CD4-positive, alpha-beta T cell treated with Interleukin-10 for 1 hour (primary cell): ENCODE measurements at regions not wholly inside any gene's neighbourhood (a gene's known extent, or its start where the extent isn't known, plus 50 kb on each side); places are given as distances from the start of the nearest gene placed in this dataset.

Source experiments
- DNase-seq: peaks from one replicate; pipeline ENCODE4 v3.0.0-alpha.2; 2020

DNA sequence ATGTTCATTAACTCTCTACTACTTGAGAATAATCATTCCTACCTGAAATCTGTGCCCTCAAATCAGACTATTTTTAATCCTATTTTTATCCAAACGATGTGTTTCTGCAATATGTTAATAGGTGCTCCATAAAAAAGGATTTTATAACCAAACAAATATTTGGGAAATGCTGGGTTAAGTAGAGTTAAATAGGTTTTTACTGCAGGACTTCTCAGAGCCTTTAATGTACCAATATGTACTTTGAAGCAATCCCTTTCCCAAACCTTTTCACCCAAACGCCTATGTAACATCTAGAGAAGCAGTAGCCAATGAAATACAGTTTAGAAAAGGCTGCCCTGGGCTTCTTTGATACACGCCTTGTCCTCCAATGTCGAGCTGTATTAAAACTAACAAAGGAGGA, 182.5 kb downstream of the SP3 start:
- no peak for DNase-seq

DNA sequence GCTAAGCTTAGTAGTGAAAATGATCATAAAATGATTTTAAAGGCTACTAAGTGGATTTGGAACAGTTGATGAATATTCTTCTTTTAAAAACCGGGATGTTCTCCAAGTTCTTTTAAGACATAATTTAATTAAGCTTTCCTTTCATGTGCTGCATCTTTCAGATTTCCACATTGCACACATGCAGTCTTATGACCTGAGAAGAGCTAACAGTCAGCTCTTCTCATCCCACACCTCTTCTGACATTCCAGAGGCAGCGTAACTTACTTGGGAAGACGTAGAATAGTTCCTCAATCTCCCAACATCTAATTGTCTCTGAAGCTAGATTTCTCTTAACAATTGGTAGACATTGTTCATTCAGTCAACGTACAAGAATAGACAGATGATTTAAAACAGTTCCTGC, 181.8 kb downstream of the SP3 start:
- DNase-seq: no peak

- DNase-seq: no peak
These were observed 179.4 kb downstream of the SP3 start for GRCh38 chr2:173785813-173786212.

- no peak for DNase-seq
These were observed 173.7 kb downstream of the SP3 start for GRCh38 chr2:173791502-173791901.

DNA sequence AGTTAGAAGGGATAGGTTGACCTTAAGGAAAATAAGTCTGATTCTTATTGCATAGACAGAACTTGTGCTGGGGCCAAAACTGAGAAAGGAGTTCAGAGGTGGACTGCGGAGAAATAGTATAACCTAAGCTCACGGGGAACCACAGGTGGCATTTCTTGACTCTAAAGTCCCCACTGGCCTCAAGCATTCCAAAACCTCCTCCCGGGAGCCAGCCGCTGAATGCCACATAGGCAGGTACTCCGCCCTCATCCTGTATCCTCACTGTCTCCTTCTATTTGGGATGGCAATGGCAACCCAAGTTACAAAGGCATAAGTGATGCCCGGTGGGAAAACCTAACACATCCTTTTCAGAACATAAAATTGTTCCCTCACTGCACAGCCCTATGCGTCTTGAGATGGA, 173.0 kb downstream of the SP3 start:
- DNase-seq: no peak

GRCh38 chr2:173792741-173793140, 172.4 kb downstream of the SP3 start:
- no peak for DNase-seq

GRCh38 chr2:173793709-173794565, 171.2 kb downstream of the SP3 start:
- DNase-seq: no peak

GRCh38 chr2:173797586-173798263, 167.4 kb downstream of the SP3 start:
- DNase-seq: no peak

DNA sequence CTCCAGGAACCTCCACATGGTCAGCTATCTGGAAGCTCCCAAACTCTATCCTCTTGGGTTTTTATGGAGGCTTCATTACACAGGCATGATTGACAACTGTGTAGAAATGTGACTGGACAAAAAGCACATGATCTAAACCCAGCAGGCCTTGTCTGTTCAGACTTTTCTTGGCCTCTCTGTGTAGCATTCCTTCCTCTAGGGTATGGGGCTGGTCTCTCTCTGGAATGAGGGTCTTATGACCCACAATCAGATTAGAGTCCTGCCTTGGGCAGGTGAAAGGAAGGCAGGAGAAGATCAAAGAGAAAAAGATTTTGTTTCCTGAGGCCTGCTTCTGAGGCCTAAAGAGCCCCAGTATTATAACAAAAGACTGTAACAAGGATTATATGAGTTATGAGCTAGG, 162.7 kb downstream of the SP3 start:
- DNase-seq: no peak

GRCh38 chr2:173803449-173803848, 161.7 kb downstream of the SP3 start:
- DNase-seq: no peak

GRCh38 chr2:173806761-173807160, 158.4 kb downstream of the SP3 start:
- DNase-seq: no peak

GRCh38 chr2:173808718-173809117, 156.5 kb downstream of the SP3 start:
- no peak for DNase-seq

DNA sequence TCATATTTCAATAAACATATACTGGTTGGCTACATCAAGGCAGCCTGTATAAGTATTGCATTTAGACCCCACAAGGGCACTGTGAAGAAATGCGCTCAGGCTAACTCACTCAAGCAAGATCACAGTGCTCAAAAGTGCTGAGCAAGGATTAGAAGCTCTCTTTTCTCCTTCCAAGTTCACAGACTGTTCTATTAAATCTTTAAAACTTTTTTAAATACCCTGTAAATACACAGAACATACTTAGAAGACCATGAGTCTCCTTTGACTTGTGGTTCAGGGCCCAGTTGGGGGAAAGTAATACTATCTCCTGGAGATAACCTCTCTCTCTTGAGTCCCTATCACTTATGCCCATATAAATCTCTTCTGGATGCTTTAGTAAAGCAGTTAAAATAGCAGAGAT, 152.9 kb downstream of the SP3 start:
- DNase-seq: no peak

GRCh38 chr2:173814306-173814705, 150.9 kb downstream of the SP3 start:
- DNase-seq: no peak

DNA sequence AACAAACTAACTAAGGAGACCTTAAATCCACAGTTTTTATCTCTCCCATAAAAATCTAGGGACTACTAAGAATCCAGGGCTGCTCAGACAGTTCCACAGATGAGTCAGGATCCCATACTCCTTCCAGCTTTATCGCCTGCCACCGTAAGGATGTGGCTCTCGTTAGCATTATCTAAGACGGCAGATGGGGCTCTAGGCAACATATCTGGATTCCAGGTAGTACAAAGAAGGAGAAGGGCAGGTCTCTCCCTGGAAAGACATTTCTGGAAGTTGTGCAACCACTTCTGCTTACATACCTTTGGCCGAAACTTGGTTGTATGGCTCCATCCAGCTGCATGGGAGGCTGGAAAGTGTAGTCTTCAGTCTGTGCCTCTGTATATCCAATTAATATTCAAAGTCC, 149.4 kb downstream of the SP3 start:
- DNase-seq: no peak

GRCh38 chr2:173817582-173817981, 147.6 kb downstream of the SP3 start:
- DNase-seq: no peak

GRCh38 chr2:173818285-173818684, 146.9 kb downstream of the SP3 start:
- no peak for DNase-seq

GRCh38 chr2:173819852-173820251, 145.3 kb downstream of the SP3 start:
- DNase-seq: no peak

GRCh38 chr2:173821451-173821850, 143.7 kb downstream of the SP3 start:
- DNase-seq: no peak

GRCh38 chr2:173822889-173823542, 142.2 kb downstream of the SP3 start:
- no peak for DNase-seq

GRCh38 chr2:173823543-173823939, 141.6 kb downstream of the SP3 start:
- DNase-seq: no peak

DNA sequence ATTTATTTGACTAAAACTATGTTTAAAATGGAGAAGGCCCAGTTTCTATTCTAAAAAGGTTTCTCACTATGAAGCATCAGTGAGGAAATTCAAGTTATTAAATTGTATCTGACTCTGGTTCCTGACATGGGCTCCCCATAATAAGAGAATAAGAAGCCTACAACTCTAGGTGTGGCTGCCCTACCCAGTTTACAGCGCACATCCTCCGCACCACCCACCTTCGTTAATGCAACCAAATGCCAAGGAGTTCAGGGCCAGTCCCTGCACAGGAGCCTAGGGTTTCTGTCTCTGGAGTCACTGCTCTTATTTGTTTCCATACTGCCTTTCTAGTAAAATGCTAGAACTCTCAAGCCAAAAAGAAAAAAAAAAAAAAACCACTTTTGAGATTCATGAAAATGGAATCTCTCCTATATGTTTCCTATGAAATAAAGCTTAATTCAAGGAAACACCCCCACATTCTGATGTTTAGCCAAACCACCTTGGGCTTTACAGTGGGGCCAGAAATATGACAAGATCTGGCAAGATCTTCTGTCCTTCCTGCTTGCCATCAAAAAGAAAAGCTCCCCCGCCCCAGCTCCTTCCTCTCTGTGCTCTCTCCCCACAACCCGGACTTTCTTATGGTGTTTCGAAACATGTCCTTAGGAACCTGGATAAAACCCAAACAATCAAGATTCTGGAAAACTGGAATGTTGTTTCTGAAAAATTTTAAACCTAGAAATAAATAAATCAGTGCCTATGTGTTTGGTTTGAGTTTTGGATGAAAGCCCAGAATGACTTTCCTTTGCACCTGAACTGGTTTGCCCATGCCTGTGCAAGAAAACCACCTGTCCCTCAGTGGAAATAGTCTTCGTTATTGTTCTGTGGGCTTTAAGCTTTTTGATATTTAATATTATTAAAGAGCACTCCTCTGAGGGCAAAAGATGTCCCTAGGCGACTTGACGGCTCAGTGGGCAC, 136.7 kb downstream of the SP3 start:
- no peak for DNase-seq

- no peak for DNase-seq
These were observed 135.4 kb downstream of the SP3 start for GRCh38 chr2:173829727-173830126.
